22Rv1 (cell line): ENCODE measurements at regions not wholly inside any gene's neighbourhood (a gene's known extent, or its start where the extent isn't known, plus 50 kb on each side); places are given as distances from the start of the nearest gene placed in this dataset.

Experiments used
- H3K27ac ChIP-seq: fragments of 450-650 bp; 2 replicates; pipeline ENCODE4 v1.5.1; 2017
- ZFX ChIP-seq: fragments of 450-650 bp; IDR thresholded peaks from 2 replicates; pipeline ENCODE4 v1.6.1; 2017; ENCODE audit warnings: antibody characterized with exemption, borderline replicate concordance
- TF ChIP-seq, protein P1 (sequence below): fragments of 450-650 bp; IDR thresholded peaks from 2 replicates; pipeline ENCODE4 v1.5.1; 2017; ENCODE audit warnings: mild to moderate bottlenecking

DNA sequence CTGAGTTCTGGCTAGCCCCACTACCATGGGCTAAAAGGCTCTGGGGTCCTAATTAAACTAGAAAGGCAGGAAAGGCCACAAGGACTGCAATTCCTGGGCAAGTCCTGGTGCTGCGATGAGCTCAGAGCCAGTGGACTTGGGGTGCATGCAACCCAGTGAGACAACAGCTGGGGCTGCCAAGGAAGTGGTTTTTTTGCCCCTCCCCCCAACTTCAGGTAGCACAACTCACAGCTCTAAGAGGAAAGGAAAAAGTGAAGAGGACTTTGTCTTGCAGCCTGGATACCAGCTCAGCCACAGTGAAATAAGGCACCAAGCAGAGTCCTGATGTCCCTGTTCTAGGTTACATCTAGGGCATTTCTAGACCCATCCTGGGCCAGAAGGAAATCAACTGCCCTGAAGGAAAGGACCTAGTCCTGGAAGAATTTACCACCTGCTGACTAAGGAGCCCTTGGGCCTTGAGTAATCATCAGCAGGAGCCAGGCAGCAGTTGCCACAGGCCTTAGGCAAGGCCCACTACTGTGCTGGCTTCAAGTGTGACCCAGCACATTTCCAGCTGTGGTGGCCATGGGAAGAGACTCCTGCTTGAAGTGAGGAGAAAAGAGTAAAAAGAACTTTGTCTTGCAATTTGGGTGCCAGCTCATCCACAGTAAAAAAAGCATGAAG lies 358.4 kb downstream of the BTBD3 start:
- TF ChIP-seq, protein P1, sequence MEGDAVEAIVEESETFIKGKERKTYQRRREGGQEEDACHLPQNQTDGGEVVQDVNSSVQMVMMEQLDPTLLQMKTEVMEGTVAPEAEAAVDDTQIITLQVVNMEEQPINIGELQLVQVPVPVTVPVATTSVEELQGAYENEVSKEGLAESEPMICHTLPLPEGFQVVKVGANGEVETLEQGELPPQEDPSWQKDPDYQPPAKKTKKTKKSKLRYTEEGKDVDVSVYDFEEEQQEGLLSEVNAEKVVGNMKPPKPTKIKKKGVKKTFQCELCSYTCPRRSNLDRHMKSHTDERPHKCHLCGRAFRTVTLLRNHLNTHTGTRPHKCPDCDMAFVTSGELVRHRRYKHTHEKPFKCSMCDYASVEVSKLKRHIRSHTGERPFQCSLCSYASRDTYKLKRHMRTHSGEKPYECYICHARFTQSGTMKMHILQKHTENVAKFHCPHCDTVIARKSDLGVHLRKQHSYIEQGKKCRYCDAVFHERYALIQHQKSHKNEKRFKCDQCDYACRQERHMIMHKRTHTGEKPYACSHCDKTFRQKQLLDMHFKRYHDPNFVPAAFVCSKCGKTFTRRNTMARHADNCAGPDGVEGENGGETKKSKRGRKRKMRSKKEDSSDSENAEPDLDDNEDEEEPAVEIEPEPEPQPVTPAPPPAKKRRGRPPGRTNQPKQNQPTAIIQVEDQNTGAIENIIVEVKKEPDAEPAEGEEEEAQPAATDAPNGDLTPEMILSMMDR: no peak
- TF ChIP-seq ZFX: no peak
- H3K27ac ChIP-seq: no peak overlapping the region

DNA sequence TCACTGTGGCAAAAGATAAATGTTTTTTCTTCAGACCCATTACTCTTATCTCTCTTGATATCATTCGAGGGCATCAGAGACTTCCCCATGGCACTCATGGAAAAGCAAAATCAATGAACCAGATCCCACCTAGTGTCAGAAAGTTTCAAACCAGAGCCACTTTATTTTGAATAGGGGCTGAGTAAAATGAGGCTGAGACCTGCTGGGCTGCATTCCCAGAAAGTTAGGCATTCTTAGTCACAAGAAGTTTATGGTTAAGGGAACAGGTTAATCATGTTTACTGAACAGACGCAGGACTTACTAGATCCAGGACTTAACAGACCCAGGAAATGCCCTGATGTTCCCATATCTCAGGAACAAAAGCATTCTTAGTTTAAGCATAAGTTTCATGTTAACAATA lies 369.9 kb downstream of the BTBD3 start:
- TF ChIP-seq, protein P1: no peak
- no peak for TF ChIP-seq ZFX
- no peak overlapping the region for H3K27ac ChIP-seq

DNA sequence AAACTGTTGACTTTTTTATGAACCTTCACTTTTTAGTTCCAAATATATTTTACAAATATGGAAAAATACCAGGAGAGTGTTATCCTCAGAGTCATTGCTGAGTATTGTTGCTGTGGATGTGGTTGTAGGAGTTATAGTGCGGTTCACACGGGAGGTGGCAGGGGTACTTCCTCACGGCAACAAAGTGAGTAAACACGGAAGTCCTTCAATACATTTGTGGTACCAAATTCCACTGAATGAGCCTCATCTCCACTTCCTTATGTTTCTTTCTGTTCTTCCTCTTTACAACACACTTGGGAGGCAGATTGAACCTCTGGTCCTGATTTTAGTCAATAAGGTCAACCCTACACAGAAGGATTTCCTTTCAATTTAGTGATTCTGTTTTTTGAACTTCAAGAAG lies 371.8 kb downstream of the BTBD3 start:
- no peak overlapping the region for H3K27ac ChIP-seq
- TF ChIP-seq, protein P1: no peak
- TF ChIP-seq ZFX: no peak

DNA sequence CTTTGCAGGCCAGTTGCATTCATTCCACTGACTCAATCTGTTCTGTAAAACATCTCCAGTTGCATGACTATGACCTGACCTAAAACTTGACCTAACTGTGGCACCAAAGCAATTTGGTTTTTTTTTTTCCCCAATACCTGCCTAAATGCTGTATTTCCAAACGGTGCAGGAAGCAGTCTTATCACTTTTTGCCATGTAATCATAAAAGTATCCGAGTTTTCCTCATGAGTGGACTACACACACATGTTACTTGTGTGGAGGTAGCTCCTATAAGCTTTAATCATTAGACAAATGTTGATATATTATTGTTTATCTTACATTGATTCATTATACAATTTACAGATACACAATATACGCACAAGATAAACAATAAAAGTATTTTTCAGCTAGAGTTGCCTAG lies 373.7 kb downstream of the BTBD3 start:
- no peak overlapping the region for H3K27ac ChIP-seq
- TF ChIP-seq, protein P1: no peak
- TF ChIP-seq ZFX: no peak

DNA sequence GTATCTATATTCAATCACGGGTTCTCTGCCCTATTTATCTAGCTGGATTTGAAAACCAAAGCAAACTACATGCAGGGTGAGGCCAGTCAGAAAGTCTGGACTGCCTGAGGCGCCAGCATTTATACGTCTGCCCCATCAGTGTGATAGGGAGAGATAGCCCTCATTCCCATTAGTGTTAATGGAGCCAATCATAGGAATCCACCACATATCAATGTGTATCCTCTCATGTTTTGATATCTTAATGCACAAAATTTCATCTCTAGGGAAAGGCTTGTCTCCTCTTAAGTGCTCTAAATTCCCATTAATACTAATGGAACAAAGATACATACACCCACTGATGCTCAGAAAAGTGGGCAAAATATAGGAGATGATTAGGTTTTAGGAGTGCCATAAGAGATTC lies 376.2 kb downstream of the BTBD3 start:
- no peak overlapping the region for H3K27ac ChIP-seq
- TF ChIP-seq ZFX: no peak
- TF ChIP-seq, protein P1: no peak

DNA sequence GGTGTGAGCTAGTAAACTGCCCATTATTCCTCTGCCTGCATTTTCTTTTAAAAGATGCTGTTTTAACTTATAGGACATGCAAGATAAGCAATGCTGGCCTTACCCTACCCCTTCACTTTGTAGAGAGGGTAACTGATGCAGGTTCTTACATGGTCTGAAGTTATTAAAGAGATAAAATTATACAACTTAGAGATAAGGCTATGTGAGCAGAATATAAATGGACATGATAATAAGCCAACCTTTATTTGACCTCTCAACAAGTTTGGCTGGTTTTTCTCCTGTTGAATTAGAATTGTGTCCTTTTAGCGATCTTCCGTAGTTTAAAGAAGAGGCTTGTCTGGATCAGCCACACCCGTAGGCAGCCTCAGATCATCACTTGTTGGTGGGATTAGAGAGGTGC lies 377.0 kb downstream of the BTBD3 start:
- TF ChIP-seq, protein P1: no peak
- TF ChIP-seq ZFX: no peak
- no peak overlapping the region for H3K27ac ChIP-seq

DNA sequence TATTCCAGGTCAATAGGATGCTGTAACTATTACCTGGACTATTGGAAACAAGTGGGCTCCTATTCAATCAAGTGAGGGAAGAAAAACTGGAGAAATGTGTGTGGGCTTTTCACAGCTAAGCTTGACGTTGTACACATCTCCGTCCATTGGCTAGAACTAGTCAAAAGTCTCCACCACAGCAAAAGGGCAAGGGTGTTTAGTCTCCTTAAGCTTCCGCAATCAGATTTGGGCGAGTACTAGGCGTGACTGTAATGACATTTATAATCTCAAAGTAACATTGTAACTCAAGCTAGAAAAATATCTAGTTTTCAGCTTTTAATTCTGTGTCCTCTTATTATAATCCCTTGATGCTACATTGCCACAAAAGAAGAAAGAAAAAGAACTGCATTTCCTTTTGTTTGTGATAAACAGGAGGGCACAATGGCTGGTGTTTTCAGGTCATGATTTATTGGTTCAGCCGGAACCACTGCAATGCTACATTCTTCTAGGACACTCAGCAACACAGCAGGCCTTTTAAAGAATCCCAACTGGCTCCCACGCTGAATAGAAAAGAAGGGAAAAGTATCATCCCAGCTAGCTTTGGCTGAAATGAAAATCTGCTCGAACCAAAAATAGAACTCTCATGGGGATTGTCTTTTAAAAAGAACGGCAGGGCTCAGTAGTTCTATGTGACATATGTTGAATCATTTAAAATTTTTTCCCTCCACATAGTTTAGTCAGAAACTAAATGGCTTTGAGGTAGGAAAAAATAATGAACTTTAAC lies 387.7 kb downstream of the BTBD3 start:
- H3K27ac ChIP-seq: no peak overlapping the region
- TF ChIP-seq ZFX: no peak
- TF ChIP-seq, protein P1: no peak
